DND-41 (cell line): ENCODE measurements at regions not wholly inside any gene's neighbourhood (a gene's known extent, or its start where the extent isn't known, plus 50 kb on each side); places are given as distances from the start of the nearest gene placed in this dataset.

Experiments used
- EZH2 ChIP-seq: IDR thresholded peaks from 3 replicates; pipeline ENCODE4 v1.6.1; 2012; ENCODE audit warnings: borderline replicate concordance, low read depth, mild to moderate bottlenecking, moderate library complexity, low read length, inconsistent platforms; ENCODE audit not compliant: severe bottlenecking
- TF ChIP-seq, protein P1 (sequence below): IDR thresholded peaks from 2 replicates; pipeline ENCODE4 v1.5.1; 2012; ENCODE audit warnings: borderline replicate concordance, low read length, moderate library complexity, mild to moderate bottlenecking; ENCODE audit not compliant: poor library complexity, severe bottlenecking; ENCODE audit errors: extremely low read depth

- TF ChIP-seq, protein P1, sequence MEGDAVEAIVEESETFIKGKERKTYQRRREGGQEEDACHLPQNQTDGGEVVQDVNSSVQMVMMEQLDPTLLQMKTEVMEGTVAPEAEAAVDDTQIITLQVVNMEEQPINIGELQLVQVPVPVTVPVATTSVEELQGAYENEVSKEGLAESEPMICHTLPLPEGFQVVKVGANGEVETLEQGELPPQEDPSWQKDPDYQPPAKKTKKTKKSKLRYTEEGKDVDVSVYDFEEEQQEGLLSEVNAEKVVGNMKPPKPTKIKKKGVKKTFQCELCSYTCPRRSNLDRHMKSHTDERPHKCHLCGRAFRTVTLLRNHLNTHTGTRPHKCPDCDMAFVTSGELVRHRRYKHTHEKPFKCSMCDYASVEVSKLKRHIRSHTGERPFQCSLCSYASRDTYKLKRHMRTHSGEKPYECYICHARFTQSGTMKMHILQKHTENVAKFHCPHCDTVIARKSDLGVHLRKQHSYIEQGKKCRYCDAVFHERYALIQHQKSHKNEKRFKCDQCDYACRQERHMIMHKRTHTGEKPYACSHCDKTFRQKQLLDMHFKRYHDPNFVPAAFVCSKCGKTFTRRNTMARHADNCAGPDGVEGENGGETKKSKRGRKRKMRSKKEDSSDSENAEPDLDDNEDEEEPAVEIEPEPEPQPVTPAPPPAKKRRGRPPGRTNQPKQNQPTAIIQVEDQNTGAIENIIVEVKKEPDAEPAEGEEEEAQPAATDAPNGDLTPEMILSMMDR = no peak
- no peak for TF ChIP-seq EZH2
These were observed 429.7 kb downstream of the VGLL3 start for GRCh38 chr3:86561215-86561614.
